Astrocyte of the spinal cord (primary cell): ENCODE measurements at regions not wholly inside any gene's neighbourhood (a gene's known extent, or its start where the extent isn't known, plus 50 kb on each side); places are given as distances from the start of the nearest gene placed in this dataset.
A peak's percentile ranks its signal among the peaks of the same experiment; 100 is the strongest.

ENCODE experiments used
- DNase-seq: peaks from one replicate; pipeline ENCODE4 v3.0.0; 2011; ENCODE audit warnings: low read depth, low spot score
- H3K4me3 ChIP-seq: 2 replicates; pipeline ENCODE4 v1.5.1; 2011; ENCODE audit warnings: low read depth, mild to moderate bottlenecking, low read length, moderate library complexity
- CTCF ChIP-seq: IDR thresholded peaks from 2 replicates; pipeline ENCODE4 v1.5.1; 2012; ENCODE audit warnings: low read depth, mild to moderate bottlenecking, low read length, inconsistent platforms
- in situ Hi-C: cut with HindIII; loops from 2 replicates; pipeline ENCODE4 v1.10.0; 2017; ENCODE audit warnings: low sequenced_read_pairs

- no peak for TF ChIP-seq CTCF
- DNase-seq = no peak
- in situ Hi-C loops = no loop called here
- no peak overlapping the region for H3K4me3 ChIP-seq
Observed at GRCh38 chr2:145635706-145636427, 1115.9 kb upstream of the ZEB2 start.

GRCh38 chr2:145631561-145631960, 1111.6 kb upstream of the ZEB2 start:
- in situ Hi-C loops = no loop called here
- no peak for DNase-seq
- H3K4me3 ChIP-seq = no peak overlapping the region
- no peak for TF ChIP-seq CTCF

DNA sequence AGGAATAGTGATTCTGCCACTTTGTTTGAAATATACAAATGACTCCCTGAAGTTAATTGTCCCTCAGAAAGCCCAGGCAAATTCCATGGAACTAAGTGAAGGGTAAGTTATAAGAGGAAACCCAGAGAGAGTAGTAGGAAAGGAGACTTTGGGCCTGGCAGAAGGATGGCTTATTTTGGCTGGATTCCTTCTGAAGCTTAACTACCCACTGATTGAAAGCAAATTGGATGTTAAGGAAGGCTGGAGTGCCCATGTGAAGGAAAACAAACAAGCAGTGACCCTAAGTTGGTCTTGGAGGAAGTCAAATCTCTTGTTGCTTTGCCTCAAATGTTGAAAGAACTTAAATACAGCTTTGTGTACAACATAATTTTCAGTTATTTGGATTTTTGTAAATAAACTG, 1106.4 kb upstream of the ZEB2 start:
- TF ChIP-seq CTCF = no peak
- no peak overlapping the region for H3K4me3 ChIP-seq
- in situ Hi-C loops = no loop called here
- no peak for DNase-seq

GRCh38 chr2:145625111-145625510, 1105.2 kb upstream of the ZEB2 start:
- in situ Hi-C loops = no loop called here
- no peak for DNase-seq
- TF ChIP-seq CTCF = no peak
- H3K4me3 ChIP-seq = no peak overlapping the region

- in situ Hi-C loops = no loop called here
- no peak overlapping the region for H3K4me3 ChIP-seq
- TF ChIP-seq CTCF = no peak
- peak; percentile 86 for DNase-seq
Observed at GRCh38 chr2:145623136-145623535, 1103.2 kb upstream of the ZEB2 start.

- no peak for TF ChIP-seq CTCF
- in situ Hi-C loops = no loop called here
- no peak for DNase-seq
- H3K4me3 ChIP-seq = no peak overlapping the region
Observed at GRCh38 chr2:145622285-145622684, 1102.4 kb upstream of the ZEB2 start.

DNA sequence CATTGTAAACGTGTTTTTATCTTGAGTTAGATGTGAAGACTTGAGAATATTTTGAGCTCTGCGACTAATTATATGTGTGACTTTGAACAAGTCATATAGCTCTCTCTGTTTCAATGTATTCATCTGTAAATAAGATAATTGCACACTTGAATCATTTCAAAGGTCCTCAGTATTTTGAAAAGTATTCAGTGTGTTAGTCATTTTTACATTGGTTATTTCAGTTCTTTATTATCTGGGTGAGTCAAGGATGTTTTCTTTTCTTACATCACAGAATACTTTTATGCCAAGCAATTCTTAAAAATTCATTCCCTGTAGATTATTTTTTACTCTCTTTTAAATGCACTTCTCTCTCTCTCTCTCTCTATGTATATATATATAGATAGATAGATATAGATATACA, 1098.0 kb upstream of the ZEB2 start:
- DNase-seq = peak; percentile 67
- no peak for TF ChIP-seq CTCF
- in situ Hi-C loops = no loop called here
- no peak overlapping the region for H3K4me3 ChIP-seq
